Lower lobe of right lung (tissue), 2 donors: ENCODE measurements at regions not wholly inside any gene's neighbourhood (a gene's known extent, or its start where the extent isn't known, plus 50 kb on each side); places are given as distances from the start of the nearest gene placed in this dataset.

Experiments
- ATAC-seq, 2 donors: fragments of 200-7000 bp; cut with Tn5 transposase; one replicate each; pipeline ENCODE4 v1.9.1; 2020 to 2022; ENCODE audit warnings: mild to moderate bottlenecking in 2 of 2, moderate library complexity in 2 of 2
- DNase-seq: peaks from one replicate; pipeline ENCODE4 v3.0.0-alpha.2; 2020
- H3K27ac ChIP-seq: fragments of 200-600 bp; one replicate; pipeline ENCODE4 v1.8.0; 2022
- H3K27me3 ChIP-seq: fragments of 200-600 bp; one replicate; pipeline ENCODE4 v1.8.0; 2022; ENCODE audit warnings: low read depth
- H3K36me3 ChIP-seq: fragments of 200-600 bp; one replicate; pipeline ENCODE4 v1.8.0; 2022; ENCODE audit warnings: mild to moderate bottlenecking
- H3K4me1 ChIP-seq: fragments of 200-600 bp; one replicate; pipeline ENCODE4 v1.8.0; 2022
- H3K4me3 ChIP-seq: fragments of 200-600 bp; one replicate; pipeline ENCODE4 v1.8.0; 2022; ENCODE audit warnings: mild to moderate bottlenecking
- H3K9me3 ChIP-seq: fragments of 200-600 bp; one replicate; pipeline ENCODE4 v1.8.0; 2022
- CTCF ChIP-seq: fragments of 200-600 bp; IDR thresholded peaks from one replicate; pipeline ENCODE4 v1.8.0; 2022; ENCODE audit warnings: antibody characterized with exemption, mild to moderate bottlenecking
- intact Hi-C: fragments of 100-400 bp; cut with DNase I; formaldehyde crosslinking; loops from one replicate; pipeline ENCODE4 v1.11.0; 2022
- donor health status: DM: no; HTN: yes; CAD: no; lungs with severe emphysema.

GRCh38 chr4:171441300-171441941 lies 371.8 kb upstream of the GALNTL6 start:
- DNase-seq: no peak
- no peak overlapping the region for H3K4me3 ChIP-seq
- H3K4me1 ChIP-seq: no peaks in the 10 kb centered on the region
- H3K36me3 ChIP-seq: no peaks in the 10 kb centered on the region
- no peaks in the 10 kb centered on the region for H3K9me3 ChIP-seq
- no peaks in the 10 kb centered on the region for H3K27me3 ChIP-seq
- intact Hi-C loops: no loop called here
- no peak for TF ChIP-seq CTCF
- H3K27ac ChIP-seq: no peak overlapping the region
- no peak for ATAC-seq

GRCh38 chr4:171433674-171434073 lies 379.5 kb upstream of the GALNTL6 start:
- DNase-seq (no peak), ATAC-seq (no peak)
- no peaks in the 10 kb centered on the region for H3K27me3 ChIP-seq
- TF ChIP-seq CTCF: no peak
- H3K9me3 ChIP-seq: no peaks in the 10 kb centered on the region
- no peaks in the 10 kb centered on the region for H3K36me3 ChIP-seq
- no peak overlapping the region for H3K27ac ChIP-seq
- H3K4me1 ChIP-seq: no peaks in the 10 kb centered on the region
- intact Hi-C loops: no loop called here
- H3K4me3 ChIP-seq: no peak overlapping the region

- Histone ChIP-seq H3K4me1 (no peaks in the 10 kb centered on the region), H3K27me3 (no peaks in the 10 kb centered on the region), H3K9me3 (no peaks in the 10 kb centered on the region), H3K27ac (no peak overlapping the region), H3K4me3 (no peak overlapping the region), H3K36me3 (no peaks in the 10 kb centered on the region)
- intact Hi-C loops: no loop called here
- TF ChIP-seq CTCF: no peak
- ATAC-seq: no peak
- no peak for DNase-seq
These were observed 380.7 kb upstream of the GALNTL6 start for GRCh38 chr4:171432536-171432935.

GRCh38 chr4:171430495-171430894 lies 382.7 kb upstream of the GALNTL6 start:
- no peak overlapping the region for H3K27ac ChIP-seq
- TF ChIP-seq CTCF: no peak
- ATAC-seq (no peak), DNase-seq (no peak)
- no peaks in the 10 kb centered on the region for H3K4me1 ChIP-seq
- H3K4me3 ChIP-seq: no peak overlapping the region
- H3K36me3 ChIP-seq: no peaks in the 10 kb centered on the region
- H3K27me3 ChIP-seq: no peaks in the 10 kb centered on the region
- H3K9me3 ChIP-seq: no peaks in the 10 kb centered on the region
- intact Hi-C loops: no loop called here

- DNase-seq (no peak), ATAC-seq (no peak)
- no peaks in the 10 kb centered on the region for H3K36me3 ChIP-seq
- no peak for TF ChIP-seq CTCF
- H3K27me3 ChIP-seq: no peaks in the 10 kb centered on the region
- H3K4me3 ChIP-seq: no peak overlapping the region
- no peaks in the 10 kb centered on the region for H3K9me3 ChIP-seq
- no peak overlapping the region for H3K27ac ChIP-seq
- no peaks in the 10 kb centered on the region for H3K4me1 ChIP-seq
- intact Hi-C loops: no loop called here
These were observed 416.0 kb upstream of the GALNTL6 start for GRCh38 chr4:171397175-171397574.
